ENCODE measurements at regions not wholly inside any gene's neighbourhood (a gene's known extent, or its start where the extent isn't known, plus 50 kb on each side); places are given as distances from the start of the nearest gene placed in this dataset.

- TF ChIP-seq, protein P1, sequence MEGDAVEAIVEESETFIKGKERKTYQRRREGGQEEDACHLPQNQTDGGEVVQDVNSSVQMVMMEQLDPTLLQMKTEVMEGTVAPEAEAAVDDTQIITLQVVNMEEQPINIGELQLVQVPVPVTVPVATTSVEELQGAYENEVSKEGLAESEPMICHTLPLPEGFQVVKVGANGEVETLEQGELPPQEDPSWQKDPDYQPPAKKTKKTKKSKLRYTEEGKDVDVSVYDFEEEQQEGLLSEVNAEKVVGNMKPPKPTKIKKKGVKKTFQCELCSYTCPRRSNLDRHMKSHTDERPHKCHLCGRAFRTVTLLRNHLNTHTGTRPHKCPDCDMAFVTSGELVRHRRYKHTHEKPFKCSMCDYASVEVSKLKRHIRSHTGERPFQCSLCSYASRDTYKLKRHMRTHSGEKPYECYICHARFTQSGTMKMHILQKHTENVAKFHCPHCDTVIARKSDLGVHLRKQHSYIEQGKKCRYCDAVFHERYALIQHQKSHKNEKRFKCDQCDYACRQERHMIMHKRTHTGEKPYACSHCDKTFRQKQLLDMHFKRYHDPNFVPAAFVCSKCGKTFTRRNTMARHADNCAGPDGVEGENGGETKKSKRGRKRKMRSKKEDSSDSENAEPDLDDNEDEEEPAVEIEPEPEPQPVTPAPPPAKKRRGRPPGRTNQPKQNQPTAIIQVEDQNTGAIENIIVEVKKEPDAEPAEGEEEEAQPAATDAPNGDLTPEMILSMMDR (IDR thresholded peaks at IDR 0.05; ENCODE audit: extremely low read depth in 1 of 2, insufficient read depth in 1 of 2, low read depth in 1 of 2, low read length in 2 of 2) = no peak
- TF ChIP-seq EZH2 (IDR thresholded peaks at IDR 0.05; ENCODE audit: borderline replicate concordance, low read depth, low read length, severe bottlenecking) (no peak), GATA2 (IDR thresholded peaks at IDR 0.05; ENCODE audit: insufficient read depth, insufficient read length, low read depth, low read length) (no peak), MYC (IDR thresholded peaks at IDR 0.05; ENCODE audit: low read depth, low read length) (no peak), FOS (IDR thresholded peaks at IDR 0.05; ENCODE audit: borderline replicate concordance, insufficient read depth, low read length) (no peak), POLR2A (IDR thresholded peaks at IDR 0.05; ENCODE audit: low read depth, low read length) (no peak), JUN (IDR thresholded peaks at IDR 0.05; ENCODE audit: borderline replicate concordance, insufficient read depth, insufficient read length, low read depth) (no peak), MAX (IDR thresholded peaks at IDR 0.05; ENCODE audit: insufficient read depth, insufficient read length) (no peak), POLR2AphosphoS5 (IDR thresholded peaks at IDR 0.05; ENCODE audit: insufficient read depth, low read depth, low read length) (no peak)
- no peaks in the 10 kb centered on the region for H3K9me1 ChIP-seq (replicated peaks; ENCODE audit: control insufficient read depth, extremely low read depth, insufficient read depth, low read length)
- ChIA-PET POLR2A (no interaction called here), CTCF (interaction anchor here (0.8 to 3.4 kb wide), 3 partner anchors 28 to 57 kb away, joined by 3 to 27 read pairs (median 5); no protein-coding TSS in a partner anchor)
- dilution Hi-C loops (cut with MboI; ENCODE audit: extremely low pct_ligation_motif_present, low sequenced_read_pairs) (no loop called here), intact Hi-C loops (cut with micrococcal nuclease) (loop anchor here (1.0 to 2.0 kb wide), 4 partner anchors 51 to 125 kb away; partner anchors contain the start of gene ZNF862)
- FAIRE-seq (peak; percentile 81), DNase-seq (ENCODE audit: low read depth, low spot score) (peak; percentile 78)
- peaks cover 11% of the 10 kb centered on the region for H3K4me1 ChIP-seq (ENCODE audit: control insufficient read depth, extremely low read depth, insufficient read depth, low read length)
- H4K20me1 ChIP-seq (replicated peaks; ENCODE audit: control insufficient read depth, extremely low read depth, insufficient read depth, low read length) = no peaks in the 10 kb centered on the region
- H3K9ac ChIP-seq (replicated peaks; ENCODE audit: extremely low read depth, insufficient read depth, low read length) = no peak overlapping the region
- peaks cover 0 to 4% of the 10 kb centered on the region in 2 experiments for H3K27me3 ChIP-seq (ENCODE audit: control insufficient read depth in 2 of 2, insufficient read depth in 2 of 2, low read length in 2 of 2)
- no TSS peak for BruUV-seq (replicated peaks)
- peak overlapping the region; percentile 60 for H3K4me2 ChIP-seq (ENCODE audit: insufficient read depth, low read length)
- no peaks in the 10 kb centered on the region for H3K9me3 ChIP-seq (replicated peaks; ENCODE audit: control insufficient read depth, insufficient read depth, low read length)
- no peaks in the 10 kb centered on the region for H3K36me3 ChIP-seq (ENCODE audit: control insufficient read depth in 2 of 2, extremely low read depth in 1 of 2, insufficient read depth in 2 of 2, low read length in 2 of 2)
- H3K4me3 ChIP-seq (replicated peaks in 1 of 3; ENCODE audit: insufficient read depth in 1 of 3, low read depth in 1 of 3, low read length in 3 of 3) = peak overlapping the region; percentile 38 to 86 (median 51)
- no peaks in the 10 kb centered on the region for H3K79me2 ChIP-seq (ENCODE audit: control insufficient read depth, insufficient read depth, low read length)
- H3K27ac ChIP-seq (ENCODE audit: insufficient read depth, low read depth, low read length) = no peak overlapping the region
- H2AFZ ChIP-seq (ENCODE audit: low read depth, low read length) = peak overlapping the region; percentile 81
Observed at GRCh38 chr7:149714081-149714909, 59.1 kb downstream of the ZNF467 start.
